Activated CD8-positive, alpha-beta memory T cell treated with anti-CD3 and anti-CD28 coated beads, Interleukin-2, amount 10 ng/mL, durations not matched to agents 7 days and 5 days (primary cell): ENCODE measurements at regions not wholly inside any gene's neighbourhood (a gene's known extent, or its start where the extent isn't known, plus 50 kb on each side); places are given as distances from the start of the nearest gene placed in this dataset.

Source experiments
- ATAC-seq: fragments of 150-1000 bp; cut with Tn5 transposase; one replicate; pipeline ENCODE4 v1.10.0; 2021; ENCODE audit warnings: moderate library complexity
- CTCF ChIA-PET: fragments of 350-600 bp; sonication (Branson Sonifier 250); formaldehyde crosslinking; loops from one replicate; lab custom pipeline; 2021; ENCODE audit warnings: antibody characterized with exemption; lab: Charles Lee
- DNase-seq: peaks from one replicate; pipeline ENCODE4 v3.0.0-alpha.2; 2020
- H3K27ac Mint-ChIP-seq: one replicate; pipeline ENCODE4 v1.8.0; 2021; ENCODE audit warnings: mild to moderate bottlenecking, mixed read lengths
- H3K27me3 Mint-ChIP-seq: one replicate; pipeline ENCODE4 v1.8.0; 2021; ENCODE audit warnings: mixed read lengths
- H3K36me3 Mint-ChIP-seq: one replicate; pipeline ENCODE4 v1.8.0; 2021; ENCODE audit warnings: mild to moderate bottlenecking, mixed read lengths
- H3K4me1 Mint-ChIP-seq: one replicate; pipeline ENCODE4 v1.8.0; 2021; ENCODE audit warnings: mixed read lengths
- H3K4me3 Mint-ChIP-seq: one replicate; pipeline ENCODE4 v1.8.0; 2021; ENCODE audit warnings: mild to moderate bottlenecking, moderate library complexity, mixed read lengths
- H3K9me3 Mint-ChIP-seq: one replicate; pipeline ENCODE4 v1.8.0; 2022; ENCODE audit warnings: low read depth, mixed read lengths

DNA sequence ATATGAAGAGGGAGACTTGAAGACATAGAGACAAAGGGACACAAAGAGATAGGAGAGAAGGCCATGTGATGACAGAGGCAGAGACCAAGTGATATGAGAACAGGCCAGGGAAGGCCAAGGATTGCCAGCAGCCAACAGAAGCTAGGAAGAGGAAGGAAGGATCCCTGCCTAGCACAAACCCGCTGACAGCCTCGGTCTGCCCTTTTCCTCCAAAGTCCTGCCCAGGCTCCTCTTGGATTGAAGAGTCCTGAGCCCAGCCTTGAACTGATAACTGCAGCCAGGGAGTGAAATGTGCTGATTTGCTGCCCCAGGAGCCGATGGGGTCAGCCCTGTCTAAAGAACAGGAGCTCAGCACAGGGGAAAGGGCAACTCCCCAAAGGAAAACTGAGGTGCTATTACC lies 76.6 kb downstream of the MCFD2 start:
- Mint-ChIP-seq H3K4me3 (no peak overlapping the region), H3K27ac (no peak overlapping the region), H3K27me3 (peaks cover 11% of the 10 kb centered on the region), H3K4me1 (peaks cover 5% of the 10 kb centered on the region), H3K9me3 (no peaks in the 10 kb centered on the region), H3K36me3 (no peaks in the 10 kb centered on the region)
- ATAC-seq (no peak), DNase-seq (no peak)
- CTCF ChIA-PET = no interaction called here

DNA sequence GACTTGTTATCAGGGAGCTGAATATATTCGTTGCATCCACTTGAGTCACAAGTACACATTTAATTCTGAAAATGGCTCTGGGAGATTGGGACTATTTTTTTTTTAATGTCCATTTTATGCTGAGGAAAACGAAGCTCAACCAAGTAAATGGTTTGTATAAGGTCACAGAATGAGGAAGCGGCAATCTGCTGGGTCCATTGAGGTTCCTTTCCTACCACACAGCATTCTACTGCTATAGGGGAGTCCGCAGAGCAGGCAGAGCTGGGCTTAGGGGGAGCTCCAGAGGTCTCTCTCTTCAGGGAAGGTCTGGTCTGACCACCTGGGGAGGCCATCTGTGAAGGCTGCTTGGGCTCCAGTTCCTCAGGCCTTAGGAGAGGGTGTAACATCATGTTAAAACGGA lies 77.9 kb downstream of the MCFD2 start:
- CTCF ChIA-PET = no interaction called here
- H3K36me3 Mint-ChIP-seq = no peaks in the 10 kb centered on the region
- H3K4me1 Mint-ChIP-seq = peaks cover 5% of the 10 kb centered on the region
- no peak for DNase-seq
- H3K4me3 Mint-ChIP-seq = no peak overlapping the region
- H3K9me3 Mint-ChIP-seq = no peaks in the 10 kb centered on the region
- no peak overlapping the region for H3K27ac Mint-ChIP-seq
- peaks cover 8% of the 10 kb centered on the region for H3K27me3 Mint-ChIP-seq
- ATAC-seq = no peak

DNA sequence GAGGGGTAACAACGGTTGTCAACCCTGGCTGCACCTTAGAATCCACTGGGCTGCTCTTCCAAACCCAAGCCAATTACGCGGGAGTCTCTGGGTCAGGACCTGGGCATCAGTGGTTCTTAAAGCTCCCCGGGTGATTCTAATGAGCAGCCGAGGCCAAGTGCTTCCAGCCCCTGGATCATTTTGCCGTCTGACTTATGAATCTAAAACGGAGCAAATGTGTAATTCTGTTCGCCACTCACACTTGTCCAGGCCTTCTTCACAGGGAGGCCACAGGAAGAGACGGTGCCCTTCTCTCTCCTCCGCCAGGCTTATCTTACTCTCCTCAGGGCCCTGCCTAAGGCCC lies 78.5 kb downstream of the MCFD2 start:
- Mint-ChIP-seq H3K27ac (no peak overlapping the region), H3K4me1 (peaks cover 5% of the 10 kb centered on the region), H3K4me3 (no peak overlapping the region), H3K9me3 (no peaks in the 10 kb centered on the region), H3K27me3 (peaks cover 10% of the 10 kb centered on the region), H3K36me3 (no peaks in the 10 kb centered on the region)
- DNase-seq (no peak), ATAC-seq (no peak)
- CTCF ChIA-PET = no interaction called here

DNA sequence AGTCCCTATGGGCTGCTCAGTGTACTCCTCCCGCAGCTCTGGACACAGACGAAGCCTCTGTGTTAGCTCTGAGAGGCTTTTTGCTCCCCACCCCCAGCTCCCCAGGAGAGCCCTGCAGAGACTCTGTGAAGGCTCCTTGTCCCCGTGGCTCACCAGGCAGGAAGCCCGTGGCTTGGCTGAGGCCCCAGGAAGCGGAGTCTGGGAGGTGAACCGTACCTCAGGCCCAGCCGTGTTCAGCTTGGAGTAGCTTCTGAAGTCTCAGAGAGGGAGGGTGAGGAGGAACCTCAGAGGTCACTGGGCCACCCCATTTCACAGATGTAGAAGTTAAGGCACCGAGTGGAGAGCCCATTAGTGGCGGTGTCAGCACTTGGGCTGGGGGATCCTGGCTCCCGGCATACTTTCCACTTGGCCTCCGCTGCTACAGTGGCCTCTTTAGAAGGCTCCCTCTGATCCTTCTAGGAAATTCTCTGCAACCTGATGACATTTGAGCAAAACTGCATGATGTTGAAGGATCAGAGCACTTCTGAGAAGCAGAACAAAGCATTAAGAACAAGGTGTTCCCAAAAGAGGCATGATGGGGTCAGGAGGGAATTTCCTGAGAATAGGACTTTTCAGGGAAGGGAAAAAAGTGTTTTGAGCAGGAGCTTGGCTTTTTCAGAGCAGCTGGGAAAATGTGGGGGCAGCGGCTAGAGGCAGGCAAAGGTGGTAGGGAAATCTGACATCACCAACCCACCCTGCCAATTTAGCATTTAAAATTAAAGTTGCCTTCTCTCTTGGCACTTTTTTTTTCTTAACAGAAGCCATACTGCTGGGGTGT lies 79.1 kb downstream of the MCFD2 start:
- CTCF ChIA-PET = no interaction called here
- Mint-ChIP-seq H3K27ac (no peak overlapping the region), H3K27me3 (peaks cover 13% of the 10 kb centered on the region), H3K36me3 (no peaks in the 10 kb centered on the region), H3K4me1 (peaks cover 5% of the 10 kb centered on the region), H3K9me3 (no peaks in the 10 kb centered on the region), H3K4me3 (no peak overlapping the region)
- DNase-seq (no peak), ATAC-seq (no peak)

DNA sequence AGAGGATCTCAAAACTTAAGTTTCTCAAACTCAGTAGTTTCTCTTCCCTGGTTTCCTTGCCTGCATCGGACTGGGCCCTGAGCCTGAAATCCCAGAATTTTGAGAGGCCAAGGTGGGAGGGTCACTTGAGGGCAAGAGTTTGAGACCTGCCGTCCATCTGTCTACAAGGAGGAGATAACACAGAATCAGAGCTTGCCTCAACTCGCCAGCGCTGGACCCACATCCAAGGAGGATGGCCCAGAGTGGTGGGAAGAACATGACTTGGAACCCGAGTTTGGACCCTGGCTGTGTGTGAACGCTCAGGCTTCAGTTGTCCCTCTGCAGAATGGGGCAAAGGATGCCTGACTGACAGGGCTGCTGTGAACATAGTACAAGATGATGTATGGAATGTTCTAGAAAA lies 80.1 kb downstream of the MCFD2 start:
- Mint-ChIP-seq H3K36me3 (no peaks in the 10 kb centered on the region), H3K4me3 (no peak overlapping the region), H3K27ac (no peak overlapping the region), H3K27me3 (peaks cover 18% of the 10 kb centered on the region), H3K4me1 (peaks cover 5% of the 10 kb centered on the region), H3K9me3 (no peaks in the 10 kb centered on the region)
- ATAC-seq (no peak), DNase-seq (no peak)
- CTCF ChIA-PET = no interaction called here

DNA sequence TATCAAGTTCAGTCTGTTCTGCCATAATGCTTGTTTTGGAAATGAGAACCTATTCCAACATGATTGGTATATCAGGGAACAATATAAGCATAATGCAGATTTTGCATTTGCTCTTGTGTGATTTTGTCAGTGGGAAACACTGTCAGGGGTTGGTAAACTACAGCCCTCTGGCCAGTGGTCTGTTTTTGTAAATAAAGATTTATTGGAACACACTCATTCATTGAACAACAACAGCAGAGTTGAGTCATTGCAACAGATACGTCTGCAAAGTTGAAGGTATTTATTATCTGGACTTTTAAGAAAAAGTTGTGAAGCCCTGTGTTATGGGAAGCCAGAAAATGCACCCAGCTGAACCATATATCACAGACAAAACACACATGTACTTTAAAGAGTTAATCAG lies 83.1 kb downstream of the MCFD2 start:
- no peak overlapping the region for H3K27ac Mint-ChIP-seq
- no peak for ATAC-seq
- H3K9me3 Mint-ChIP-seq = no peaks in the 10 kb centered on the region
- H3K4me1 Mint-ChIP-seq = peaks cover 5% of the 10 kb centered on the region
- CTCF ChIA-PET = no interaction called here
- peaks cover 26% of the 10 kb centered on the region for H3K27me3 Mint-ChIP-seq
- H3K36me3 Mint-ChIP-seq = no peaks in the 10 kb centered on the region
- no peak for DNase-seq
- H3K4me3 Mint-ChIP-seq = no peak overlapping the region

DNA sequence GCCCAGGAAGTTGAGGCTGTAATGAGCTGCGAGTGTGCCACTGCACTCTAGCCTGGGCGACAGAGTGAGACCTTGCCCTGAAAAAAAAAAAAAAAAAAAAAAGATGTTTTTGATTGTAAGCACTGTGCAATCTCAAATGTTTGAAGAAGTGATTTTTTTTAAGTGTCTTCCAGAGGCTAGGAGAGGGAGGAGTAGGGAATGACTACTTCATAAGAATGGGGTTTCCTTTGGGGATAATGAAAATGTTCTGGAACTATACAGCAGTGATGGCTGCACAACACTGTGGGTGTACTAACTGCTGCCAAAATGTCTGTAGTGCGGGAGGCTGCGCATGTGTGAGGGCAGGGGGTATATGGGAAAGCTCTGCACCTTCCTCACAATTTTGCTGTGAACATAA lies 83.7 kb downstream of the MCFD2 start:
- Mint-ChIP-seq H3K4me1 (peaks cover 5% of the 10 kb centered on the region), H3K9me3 (no peaks in the 10 kb centered on the region), H3K4me3 (no peak overlapping the region), H3K27me3 (peaks cover 26% of the 10 kb centered on the region), H3K27ac (no peak overlapping the region), H3K36me3 (no peaks in the 10 kb centered on the region)
- ATAC-seq (no peak), DNase-seq (no peak)
- CTCF ChIA-PET = no interaction called here

DNA sequence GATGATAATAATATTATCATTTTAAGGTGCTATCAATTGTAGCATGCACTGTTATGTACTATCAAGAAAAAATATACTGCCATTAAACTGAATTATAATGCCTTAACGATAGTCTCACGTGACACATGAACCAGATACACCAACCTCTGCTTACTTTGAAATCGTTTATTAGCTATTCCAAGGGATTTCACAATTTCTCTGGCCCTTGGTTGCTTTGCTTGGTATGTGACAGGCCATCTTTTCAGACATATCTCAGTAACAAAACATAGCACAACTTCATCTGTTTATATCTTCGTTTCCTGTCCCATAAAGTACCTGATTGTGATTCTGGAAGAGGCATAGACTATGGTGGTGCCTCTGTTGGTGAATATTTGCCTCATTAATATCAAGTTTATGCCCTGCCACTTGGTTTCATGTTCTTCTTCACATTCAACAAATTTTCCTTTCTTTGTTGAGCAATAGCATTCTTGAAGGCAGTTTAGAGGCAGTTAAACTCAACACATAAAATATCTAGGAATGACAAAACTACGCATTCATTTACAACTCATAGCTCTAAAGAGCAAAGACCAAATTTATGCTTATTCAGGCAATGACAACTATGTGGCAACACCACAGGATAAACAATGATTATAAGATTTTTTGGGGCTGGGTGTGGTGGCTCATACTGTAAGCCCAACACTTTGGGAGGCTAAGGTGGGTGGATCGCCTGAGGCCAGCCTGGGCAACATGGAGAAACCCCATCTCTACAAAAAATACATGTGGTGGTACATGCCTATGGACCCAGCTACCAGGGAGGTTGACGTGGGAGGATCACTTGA lies 84.3 kb downstream of the MCFD2 start:
- no peak for ATAC-seq
- CTCF ChIA-PET = no interaction called here
- no peaks in the 10 kb centered on the region for H3K9me3 Mint-ChIP-seq
- DNase-seq = no peak
- H3K27ac Mint-ChIP-seq = no peak overlapping the region
- peaks cover 26% of the 10 kb centered on the region for H3K27me3 Mint-ChIP-seq
- H3K4me3 Mint-ChIP-seq = no peak overlapping the region
- peaks cover 1% of the 10 kb centered on the region for H3K4me1 Mint-ChIP-seq
- no peaks in the 10 kb centered on the region for H3K36me3 Mint-ChIP-seq

DNA sequence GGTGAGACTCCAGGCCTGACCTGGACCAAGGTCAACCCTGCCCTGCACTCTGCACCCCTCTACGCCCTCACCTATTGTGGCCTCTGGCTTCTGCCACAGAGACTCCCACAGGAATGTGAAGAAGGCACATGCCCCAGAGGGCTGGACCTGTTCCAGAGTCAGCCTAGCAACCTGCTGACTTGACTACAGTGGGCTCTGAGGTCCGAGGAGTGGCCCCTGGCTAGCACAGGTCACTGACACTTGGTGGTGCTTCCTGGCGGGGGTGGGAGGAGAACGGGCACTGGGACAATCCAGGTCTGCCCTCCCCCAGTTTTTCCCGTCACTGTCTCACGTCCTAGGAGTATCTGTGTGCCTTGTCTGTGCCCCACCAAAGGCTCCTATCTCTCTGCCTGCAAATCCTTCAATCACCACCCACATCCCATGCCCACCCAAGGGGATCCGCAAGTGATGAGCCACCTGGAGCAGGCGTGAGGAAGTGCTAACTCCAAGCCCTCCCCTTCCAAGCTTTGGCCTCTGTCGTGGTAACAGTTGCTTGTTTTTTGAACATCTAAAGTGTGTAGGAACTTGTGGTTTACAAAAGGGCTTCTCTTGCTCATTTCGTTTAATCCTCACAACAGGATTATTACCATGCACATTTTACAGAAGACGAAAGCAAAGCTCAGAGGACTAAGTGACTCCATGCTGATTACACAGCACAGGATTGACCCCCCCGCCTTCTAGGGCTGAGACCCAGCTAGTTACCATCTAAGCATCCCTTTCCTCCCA lies 86.2 kb downstream of the MCFD2 start:
- CTCF ChIA-PET = no interaction called here
- ATAC-seq = no peak

DNA sequence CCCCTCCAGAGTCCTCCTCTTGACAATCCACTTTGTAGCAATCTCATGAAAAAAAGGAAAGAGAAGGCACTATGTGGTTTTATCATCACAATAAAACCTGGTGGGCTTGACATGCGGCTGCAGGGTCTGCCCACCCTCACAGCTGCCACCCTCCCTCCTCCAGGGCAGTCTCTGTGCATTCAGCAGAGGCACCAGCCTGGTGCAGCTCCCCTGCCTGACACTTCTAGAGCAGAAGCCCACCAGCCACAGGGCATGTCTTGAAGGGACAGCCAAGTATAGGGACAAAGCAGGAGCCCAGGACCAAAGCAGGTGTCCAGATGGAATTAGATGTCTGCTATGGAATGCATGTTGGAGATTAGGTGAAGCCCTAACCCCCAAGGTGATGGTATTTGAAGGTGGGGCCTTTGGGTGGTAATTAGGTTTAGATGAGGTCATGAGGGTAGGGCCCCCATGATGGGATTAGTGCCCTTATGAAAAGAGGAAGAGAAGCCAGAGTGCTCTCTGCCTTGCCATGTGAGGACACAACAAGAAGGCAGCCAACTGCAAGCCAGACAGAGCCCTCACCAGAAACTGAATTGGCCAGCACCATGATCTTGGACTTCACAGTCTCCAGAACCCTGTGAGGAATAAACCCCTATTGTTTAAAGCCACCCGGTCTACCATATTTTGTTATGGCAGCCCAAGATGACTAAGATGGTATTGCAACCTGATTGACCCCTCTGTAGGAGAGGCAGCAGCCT lies 86.9 kb downstream of the MCFD2 start:
- Mint-ChIP-seq H3K36me3 (no peaks in the 10 kb centered on the region), H3K4me1 (no peaks in the 10 kb centered on the region), H3K4me3 (no peak overlapping the region), H3K27me3 (peaks cover 24% of the 10 kb centered on the region), H3K9me3 (no peaks in the 10 kb centered on the region), H3K27ac (no peak overlapping the region)
- ATAC-seq (no peak), DNase-seq (no peak)
- CTCF ChIA-PET = no interaction called here

More for the DNA sequence above, 86.2 kb downstream of the MCFD2 start:
- no peak overlapping the region for H3K4me3 Mint-ChIP-seq
- H3K27ac Mint-ChIP-seq = no peak overlapping the region
- H3K9me3 Mint-ChIP-seq = no peaks in the 10 kb centered on the region
- no peaks in the 10 kb centered on the region for H3K4me1 Mint-ChIP-seq
- no peaks in the 10 kb centered on the region for H3K36me3 Mint-ChIP-seq
- H3K27me3 Mint-ChIP-seq = peaks cover 24% of the 10 kb centered on the region
- no peak for DNase-seq

DNA sequence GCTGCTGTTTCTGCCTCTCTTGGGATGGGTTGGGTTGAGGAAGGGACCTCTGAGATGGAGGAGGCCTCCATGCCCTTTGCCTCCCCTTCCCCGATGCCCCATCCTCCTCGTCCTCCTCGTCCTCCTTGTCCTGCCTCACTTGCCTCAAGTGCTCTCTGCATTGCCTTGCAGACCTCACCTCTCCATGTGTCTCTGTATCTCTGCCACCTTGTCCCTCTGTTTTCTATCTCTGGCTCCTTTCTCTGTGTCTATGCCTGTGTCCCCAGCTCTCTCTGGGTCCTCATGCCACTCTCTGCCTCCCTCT lies 87.5 kb downstream of the MCFD2 start:
- peaks cover 23% of the 10 kb centered on the region for H3K27me3 Mint-ChIP-seq
- DNase-seq (no peak), ATAC-seq (no peak)
- no peak overlapping the region for H3K4me3 Mint-ChIP-seq
- H3K27ac Mint-ChIP-seq = no peak overlapping the region
- H3K36me3 Mint-ChIP-seq = no peaks in the 10 kb centered on the region
- no peaks in the 10 kb centered on the region for H3K9me3 Mint-ChIP-seq
- no peaks in the 10 kb centered on the region for H3K4me1 Mint-ChIP-seq
- CTCF ChIA-PET = no interaction called here

DNA sequence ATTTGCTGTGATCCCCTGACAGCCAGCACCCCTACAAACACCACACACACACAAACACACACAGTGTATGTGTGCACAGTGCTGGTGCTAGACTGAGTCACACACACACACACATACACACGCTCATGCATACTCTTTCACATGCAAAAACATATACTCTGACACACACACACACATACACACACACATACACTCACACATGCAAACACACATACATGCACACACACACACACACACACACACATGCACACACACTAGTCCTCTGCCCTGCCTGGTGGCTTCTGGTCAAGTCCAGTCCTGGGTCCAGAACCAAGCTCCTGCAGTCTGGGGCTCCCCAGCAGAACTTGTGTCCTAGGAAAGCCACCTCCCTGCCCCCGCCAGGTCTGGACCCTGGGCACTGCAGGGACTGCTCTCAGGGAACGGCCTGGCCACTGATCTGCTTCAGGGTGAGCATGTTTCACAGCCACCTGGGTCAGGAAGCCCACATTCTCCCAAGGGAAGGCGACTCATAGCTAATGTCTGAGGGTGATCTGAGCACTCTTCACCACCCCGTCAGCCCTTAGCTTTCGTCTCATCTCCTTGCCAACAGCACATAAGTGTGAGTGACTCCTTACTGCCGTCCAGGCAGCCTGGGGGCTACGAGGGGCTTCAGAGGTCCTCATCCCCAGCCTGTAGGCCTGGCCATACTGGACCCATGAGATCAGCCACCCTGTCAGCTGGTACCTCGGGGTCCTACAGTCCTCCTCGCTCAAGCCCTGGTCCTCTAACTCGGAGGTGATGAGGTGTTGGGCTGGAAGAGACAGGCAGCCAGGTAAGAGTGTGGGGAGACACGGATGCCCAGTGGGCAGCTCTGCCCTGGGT lies 88.1 kb downstream of the MCFD2 start:
- Mint-ChIP-seq H3K27ac (no peak overlapping the region), H3K36me3 (no peaks in the 10 kb centered on the region), H3K4me1 (no peaks in the 10 kb centered on the region), H3K27me3 (peaks cover 21% of the 10 kb centered on the region), H3K4me3 (no peak overlapping the region), H3K9me3 (no peaks in the 10 kb centered on the region)
- CTCF ChIA-PET = interaction anchor here (0.6 kb wide), 1 partner anchor 62 kb away, joined by 3 read pairs; no protein-coding TSS in a partner anchor
- DNase-seq (no peak), ATAC-seq (no peak)
